Ramos (cell line): ENCODE measurements at regions not wholly inside any gene's neighbourhood (a gene's known extent, or its start where the extent isn't known, plus 50 kb on each side); places are given as distances from the start of the nearest gene placed in this dataset.
"Not testable (repeated sequence)": the region's sequence is repeated elsewhere in the genome, so short reads cannot be mapped to it uniquely, and the experiment has no call there.

ENCODE experiments used
- in situ Hi-C: fragments of 300-500 bp; cut with MboI; formaldehyde crosslinking; loops from one replicate; pipeline ENCODE4 v1.14.3; 2022; ENCODE audit warnings: low sequenced_read_pairs; ENCODE audit not compliant: unreplicated experiment

- in situ Hi-C loops = no loop called here
Observed at GRCh38 chr2:48175656-48176055, 138.8 kb upstream of the FOXN2 start.

- in situ Hi-C loops = no loop called here
Observed at GRCh38 chr2:48176876-48177275, 137.6 kb upstream of the FOXN2 start.

- in situ Hi-C loops = no loop called here
Observed at GRCh38 chr2:48178611-48179010, 135.9 kb upstream of the FOXN2 start.

- in situ Hi-C loops = no loop called here
Observed at GRCh38 chr2:48180557-48180956, 133.9 kb upstream of the FOXN2 start.

- in situ Hi-C loops = no loop called here
Observed at GRCh38 chr2:48183276-48183675, 131.2 kb upstream of the FOXN2 start.

GRCh38 chr2:48183991-48184390 lies 130.5 kb upstream of the FOXN2 start:
- in situ Hi-C loops = no loop called here

- in situ Hi-C loops = no loop called here
Observed at GRCh38 chr2:48187503-48187902, 127.0 kb upstream of the FOXN2 start.

GRCh38 chr2:48189552-48190228 lies 124.8 kb upstream of the FOXN2 start:
- in situ Hi-C loops = no loop called here

- in situ Hi-C loops = no loop called here
Observed at GRCh38 chr2:48190230-48190629, 124.3 kb upstream of the FOXN2 start.

- in situ Hi-C loops = no loop called here
Observed at GRCh38 chr2:48194641-48195040, 119.8 kb upstream of the FOXN2 start.

GRCh38 chr2:48195169-48195568 lies 119.3 kb upstream of the FOXN2 start:
- in situ Hi-C loops = no loop called here

- in situ Hi-C loops = no loop called here
Observed at GRCh38 chr2:48197618-48198017, 116.9 kb upstream of the FOXN2 start.

GRCh38 chr2:48198371-48198770 lies 116.1 kb upstream of the FOXN2 start:
- in situ Hi-C loops = no loop called here

GRCh38 chr2:48199070-48199469 lies 115.4 kb upstream of the FOXN2 start:
- in situ Hi-C loops = no loop called here

GRCh38 chr2:48200620-48201293 lies 113.7 kb upstream of the FOXN2 start:
- in situ Hi-C loops = no loop called here

GRCh38 chr2:48201435-48201834 lies 113.0 kb upstream of the FOXN2 start:
- in situ Hi-C loops = not testable (repeated sequence)

GRCh38 chr2:48202863-48203642 lies 111.4 kb upstream of the FOXN2 start:
- in situ Hi-C loops = no loop called here

- in situ Hi-C loops = no loop called here
Observed at GRCh38 chr2:48203668-48204067, 110.8 kb upstream of the FOXN2 start.

- in situ Hi-C loops = no loop called here
Observed at GRCh38 chr2:48204750-48205136, 109.7 kb upstream of the FOXN2 start.

- in situ Hi-C loops = no loop called here
Observed at GRCh38 chr2:48205137-48205798, 109.2 kb upstream of the FOXN2 start.
